ENCODE measurements at regions not wholly inside any gene's neighbourhood (a gene's known extent, or its start where the extent isn't known, plus 50 kb on each side); places are given as distances from the start of the nearest gene placed in this dataset.

- DNase-seq (ENCODE audit: low spot score): no peak
- TF ChIP-seq, protein P1, sequence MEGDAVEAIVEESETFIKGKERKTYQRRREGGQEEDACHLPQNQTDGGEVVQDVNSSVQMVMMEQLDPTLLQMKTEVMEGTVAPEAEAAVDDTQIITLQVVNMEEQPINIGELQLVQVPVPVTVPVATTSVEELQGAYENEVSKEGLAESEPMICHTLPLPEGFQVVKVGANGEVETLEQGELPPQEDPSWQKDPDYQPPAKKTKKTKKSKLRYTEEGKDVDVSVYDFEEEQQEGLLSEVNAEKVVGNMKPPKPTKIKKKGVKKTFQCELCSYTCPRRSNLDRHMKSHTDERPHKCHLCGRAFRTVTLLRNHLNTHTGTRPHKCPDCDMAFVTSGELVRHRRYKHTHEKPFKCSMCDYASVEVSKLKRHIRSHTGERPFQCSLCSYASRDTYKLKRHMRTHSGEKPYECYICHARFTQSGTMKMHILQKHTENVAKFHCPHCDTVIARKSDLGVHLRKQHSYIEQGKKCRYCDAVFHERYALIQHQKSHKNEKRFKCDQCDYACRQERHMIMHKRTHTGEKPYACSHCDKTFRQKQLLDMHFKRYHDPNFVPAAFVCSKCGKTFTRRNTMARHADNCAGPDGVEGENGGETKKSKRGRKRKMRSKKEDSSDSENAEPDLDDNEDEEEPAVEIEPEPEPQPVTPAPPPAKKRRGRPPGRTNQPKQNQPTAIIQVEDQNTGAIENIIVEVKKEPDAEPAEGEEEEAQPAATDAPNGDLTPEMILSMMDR (IDR thresholded peaks at IDR 0.05): no peak
Observed at GRCh38 chr15:77860071-77860691, 217.3 kb downstream of the TBC1D2B start.

DNA sequence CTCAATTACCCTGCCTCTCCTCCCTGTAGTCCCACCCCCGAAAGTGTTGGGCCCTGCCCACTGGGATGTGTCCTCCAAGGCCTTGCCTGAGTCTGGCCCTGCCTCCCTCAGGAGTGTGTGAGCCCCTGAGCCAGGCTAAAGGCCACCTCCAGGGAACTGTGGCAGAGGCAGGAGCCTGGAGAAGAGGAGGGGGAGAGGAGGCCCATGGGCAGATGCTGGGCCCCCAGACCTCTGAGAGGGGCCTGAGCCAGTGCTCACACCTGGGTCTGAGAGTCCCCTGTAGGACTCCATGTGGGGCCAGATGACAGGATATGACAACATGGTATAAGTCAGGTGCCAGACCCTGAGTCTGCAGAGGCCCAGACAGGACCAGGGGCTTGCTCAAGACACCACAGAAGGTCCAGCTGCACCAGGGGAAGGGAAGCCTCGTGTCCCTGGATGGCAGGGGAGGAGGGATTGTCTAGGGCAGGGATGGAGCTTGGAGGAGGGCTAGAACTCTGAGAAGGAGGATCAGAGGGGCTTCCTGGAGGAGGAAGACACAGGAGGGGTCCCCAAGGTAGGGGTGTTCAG is 217.9 kb downstream of the TBC1D2B start:
- TF ChIP-seq, protein P1 (IDR thresholded peaks at IDR 0.05): no peak
- no peak overlapping the region for H3K4me3 ChIP-seq
- no peaks in the 10 kb centered on the region for H3K9me3 ChIP-seq
- DNase-seq (ENCODE audit: low spot score): no peak
- no peaks in the 10 kb centered on the region for H3K36me3 ChIP-seq
- H3K27ac ChIP-seq: no peak overlapping the region
- no peaks in the 10 kb centered on the region for H3K27me3 ChIP-seq
- no peaks in the 10 kb centered on the region for H3K4me1 ChIP-seq

More at GRCh38 chr15:77860071-77860691, 217.3 kb downstream of the TBC1D2B start:
- no peaks in the 10 kb centered on the region for H3K36me3 ChIP-seq
- H3K9me3 ChIP-seq: no peaks in the 10 kb centered on the region
- H3K27me3 ChIP-seq: no peaks in the 10 kb centered on the region
- H3K4me3 ChIP-seq: no peak overlapping the region
- no peaks in the 10 kb centered on the region for H3K4me1 ChIP-seq
- H3K27ac ChIP-seq: no peak overlapping the region

DNA sequence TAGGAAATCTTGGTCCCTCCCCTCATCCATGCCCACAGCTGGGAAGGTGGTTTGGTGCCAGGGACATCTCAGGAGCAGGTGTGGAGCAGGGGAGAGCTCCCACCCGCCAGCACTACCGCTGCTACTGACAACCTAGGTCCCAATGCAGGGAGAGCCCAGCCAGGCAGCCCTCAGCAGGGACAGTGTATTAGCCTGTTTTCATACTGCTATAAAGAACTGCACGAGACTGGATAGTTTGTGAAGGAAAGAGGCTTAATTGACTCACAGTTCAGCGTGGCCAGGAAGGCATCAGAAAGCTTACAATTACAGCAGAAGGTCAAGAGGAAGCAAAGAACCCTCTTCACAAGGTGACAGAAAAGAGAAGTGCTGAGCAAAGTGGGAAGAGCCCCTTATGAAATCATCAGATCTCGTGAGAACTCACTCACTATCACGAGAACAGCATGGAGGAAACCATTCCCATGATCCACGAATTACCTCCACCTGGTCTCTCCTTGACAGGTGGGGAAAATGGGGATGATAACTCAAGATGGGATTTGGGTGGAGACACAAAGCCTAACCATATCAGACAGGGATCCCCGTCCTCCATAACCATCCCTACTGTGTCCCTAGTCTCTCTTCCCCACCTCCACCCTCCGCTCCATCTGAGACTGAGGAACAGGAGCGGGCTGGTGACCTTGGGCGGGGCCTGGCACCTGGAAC is 218.6 kb downstream of the TBC1D2B start:
- no peak overlapping the region for H3K4me3 ChIP-seq
- no peaks in the 10 kb centered on the region for H3K4me1 ChIP-seq
- DNase-seq (ENCODE audit: low spot score): no peak
- H3K27me3 ChIP-seq: no peaks in the 10 kb centered on the region
- no peak overlapping the region for H3K27ac ChIP-seq
- H3K9me3 ChIP-seq: no peaks in the 10 kb centered on the region
- TF ChIP-seq, protein P1 (IDR thresholded peaks at IDR 0.05): no peak
- H3K36me3 ChIP-seq: no peaks in the 10 kb centered on the region

- H3K4me1 ChIP-seq: no peaks in the 10 kb centered on the region
- no peaks in the 10 kb centered on the region for H3K36me3 ChIP-seq
- no peaks in the 10 kb centered on the region for H3K27me3 ChIP-seq
- TF ChIP-seq, protein P1 (IDR thresholded peaks at IDR 0.05): no peak
- no peaks in the 10 kb centered on the region for H3K9me3 ChIP-seq
- no peak overlapping the region for H3K27ac ChIP-seq
- no peak for DNase-seq (ENCODE audit: low spot score)
- no peak overlapping the region for H3K4me3 ChIP-seq
Observed at GRCh38 chr15:77857419-77857818, 220.1 kb downstream of the TBC1D2B start.

DNA sequence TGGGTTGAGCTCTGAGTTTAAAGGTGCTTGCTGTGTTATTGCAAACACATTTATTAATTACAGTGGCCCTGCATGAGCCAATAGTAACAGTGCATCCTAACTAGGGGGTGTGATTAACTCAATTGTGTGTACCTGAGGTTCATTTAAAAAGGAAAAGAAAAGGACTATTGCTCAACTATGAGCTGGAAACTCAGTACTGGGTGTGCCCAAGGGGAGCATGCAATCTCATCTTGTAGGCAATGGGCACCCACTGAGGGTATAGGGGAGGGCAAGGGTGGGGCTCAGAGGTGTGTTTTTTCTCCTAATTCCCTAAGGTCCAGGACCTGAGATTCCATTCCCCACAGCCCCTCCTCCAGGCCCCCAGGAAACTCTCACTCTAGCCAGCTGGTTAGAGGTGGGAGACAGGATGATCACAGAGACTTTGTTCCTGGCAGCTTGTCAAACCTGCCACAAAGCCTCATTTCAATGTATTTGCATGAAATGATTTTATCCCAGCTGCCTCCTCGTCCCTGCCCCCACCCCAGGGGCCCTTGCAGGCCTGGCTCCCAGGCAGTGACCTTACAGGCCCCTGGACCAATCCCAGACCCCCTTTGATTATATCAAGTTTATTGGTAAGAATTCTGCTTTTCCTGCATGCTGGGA is 220.7 kb downstream of the TBC1D2B start:
- H3K27me3 ChIP-seq: no peaks in the 10 kb centered on the region
- TF ChIP-seq, protein P1 (IDR thresholded peaks at IDR 0.05): no peak
- H3K4me3 ChIP-seq: no peak overlapping the region
- no peak overlapping the region for H3K27ac ChIP-seq
- no peaks in the 10 kb centered on the region for H3K4me1 ChIP-seq
- H3K9me3 ChIP-seq: no peaks in the 10 kb centered on the region
- no peak for DNase-seq (ENCODE audit: low spot score)
- H3K36me3 ChIP-seq: no peaks in the 10 kb centered on the region
